Choroid plexus epithelial cell (primary cell): ENCODE measurements at regions not wholly inside any gene's neighbourhood (a gene's known extent, or its start where the extent isn't known, plus 50 kb on each side); places are given as distances from the start of the nearest gene placed in this dataset.

Experiments used
- DNase-seq: peaks from one replicate; pipeline ENCODE4 v3.0.0-alpha.2; 2010; ENCODE audit warnings: low read depth
- H3K4me3 ChIP-seq: 2 replicates; pipeline ENCODE4 v1.5.1; 2011; ENCODE audit warnings: low read depth, mild to moderate bottlenecking, control low read depth, low read length, moderate library complexity
- CTCF ChIP-seq: conservative IDR thresholded peaks from 2 replicates; pipeline ENCODE4 v1.5.1; 2011; ENCODE audit warnings: low read depth, mild to moderate bottlenecking, control low read depth, inconsistent platforms, low read length, moderate library complexity

- H3K4me3 ChIP-seq, result no peak overlapping the region
- no peak for TF ChIP-seq CTCF
- DNase-seq, result no peak
These were observed 283.9 kb downstream of the KLF12 start for GRCh38 chr13:73850104-73850873.

GRCh38 chr13:73849292-73849691 lies 284.9 kb downstream of the KLF12 start:
- no peak overlapping the region for H3K4me3 ChIP-seq
- TF ChIP-seq CTCF, result peak; percentile 75
- peak; percentile 80 for DNase-seq

- H3K4me3 ChIP-seq, result no peak overlapping the region
- DNase-seq, result peak; percentile 47
- TF ChIP-seq CTCF, result no peak
These were observed 289.2 kb downstream of the KLF12 start for GRCh38 chr13:73844986-73845385.

GRCh38 chr13:73842626-73843025 lies 291.6 kb downstream of the KLF12 start:
- H3K4me3 ChIP-seq, result no peak overlapping the region
- DNase-seq, result peak; percentile 21
- TF ChIP-seq CTCF, result no peak

GRCh38 chr13:73842184-73842583 lies 292.0 kb downstream of the KLF12 start:
- no peak for DNase-seq
- H3K4me3 ChIP-seq, result no peak overlapping the region
- TF ChIP-seq CTCF, result no peak

GRCh38 chr13:73837147-73837546 lies 297.1 kb downstream of the KLF12 start:
- TF ChIP-seq CTCF, result no peak

GRCh38 chr13:73835138-73835721 lies 299.0 kb downstream of the KLF12 start:
- DNase-seq, result peak; percentile 70
- H3K4me3 ChIP-seq, result no peak overlapping the region
- TF ChIP-seq CTCF, result peak; percentile 51

More at GRCh38 chr13:73837147-73837546, 297.1 kb downstream of the KLF12 start:
- no peak overlapping the region for H3K4me3 ChIP-seq
- no peak for DNase-seq
